ENCODE measurements at regions not wholly inside any gene's neighbourhood (a gene's known extent, or its start where the extent isn't known, plus 50 kb on each side); places are given as distances from the start of the nearest gene placed in this dataset.

DNA sequence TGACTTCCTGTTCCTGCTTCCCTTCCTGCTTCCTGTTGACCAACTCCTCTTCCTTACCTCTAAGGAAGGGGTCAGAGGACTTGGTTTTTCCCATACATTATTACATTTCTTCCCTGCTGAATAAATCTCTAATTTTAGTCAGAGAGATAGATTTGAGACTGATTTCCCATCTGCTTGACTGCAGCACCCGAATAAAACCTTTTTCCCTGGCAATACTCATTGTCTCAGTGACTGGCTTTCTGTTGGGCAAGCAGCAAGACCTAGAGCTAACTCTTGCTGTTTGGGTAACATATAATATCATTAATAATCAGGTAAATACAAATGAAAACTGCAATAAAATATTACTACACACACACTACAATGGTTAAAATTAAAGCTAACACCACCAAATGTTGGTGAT lies 132.2 kb downstream of the FSCB start:
- TF ChIP-seq, protein P1, sequence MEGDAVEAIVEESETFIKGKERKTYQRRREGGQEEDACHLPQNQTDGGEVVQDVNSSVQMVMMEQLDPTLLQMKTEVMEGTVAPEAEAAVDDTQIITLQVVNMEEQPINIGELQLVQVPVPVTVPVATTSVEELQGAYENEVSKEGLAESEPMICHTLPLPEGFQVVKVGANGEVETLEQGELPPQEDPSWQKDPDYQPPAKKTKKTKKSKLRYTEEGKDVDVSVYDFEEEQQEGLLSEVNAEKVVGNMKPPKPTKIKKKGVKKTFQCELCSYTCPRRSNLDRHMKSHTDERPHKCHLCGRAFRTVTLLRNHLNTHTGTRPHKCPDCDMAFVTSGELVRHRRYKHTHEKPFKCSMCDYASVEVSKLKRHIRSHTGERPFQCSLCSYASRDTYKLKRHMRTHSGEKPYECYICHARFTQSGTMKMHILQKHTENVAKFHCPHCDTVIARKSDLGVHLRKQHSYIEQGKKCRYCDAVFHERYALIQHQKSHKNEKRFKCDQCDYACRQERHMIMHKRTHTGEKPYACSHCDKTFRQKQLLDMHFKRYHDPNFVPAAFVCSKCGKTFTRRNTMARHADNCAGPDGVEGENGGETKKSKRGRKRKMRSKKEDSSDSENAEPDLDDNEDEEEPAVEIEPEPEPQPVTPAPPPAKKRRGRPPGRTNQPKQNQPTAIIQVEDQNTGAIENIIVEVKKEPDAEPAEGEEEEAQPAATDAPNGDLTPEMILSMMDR (conservative IDR thresholded peaks at IDR 0.05; ENCODE audit: low read depth, low read length) = no peak
- TF ChIP-seq POLR2A (IDR thresholded peaks at IDR 0.05; ENCODE audit: low read depth, low read length) (no peak), CEBPB (IDR thresholded peaks at IDR 0.05; ENCODE audit: low read depth, low read length) (no peak)
